ENCODE measurements at regions not wholly inside any gene's neighbourhood (a gene's known extent, or its start where the extent isn't known, plus 50 kb on each side); places are given as distances from the start of the nearest gene placed in this dataset.

DNA sequence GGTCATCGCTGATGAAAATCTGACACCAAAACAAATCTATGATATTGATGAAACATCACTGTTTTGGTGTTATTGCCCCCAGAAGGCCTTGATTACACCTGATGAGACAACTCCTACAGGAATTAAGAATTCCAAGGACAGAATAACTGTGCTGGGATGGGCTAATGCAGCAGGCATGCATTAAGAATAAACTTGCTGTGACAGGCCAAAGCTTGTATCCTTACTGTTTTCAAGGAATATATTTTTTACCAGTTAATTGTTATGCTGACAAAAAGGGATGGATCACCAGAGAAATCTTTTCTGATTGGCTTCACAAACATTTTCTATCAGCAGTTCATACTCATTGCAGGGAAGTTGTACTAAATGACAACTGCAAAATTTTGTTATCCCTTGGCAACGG is 278.2 kb downstream of the IKZF2 start:
- TF ChIP-seq CTCF (IDR thresholded peaks at IDR 0.05; ENCODE audit: borderline replicate concordance, insufficient read depth, low read depth, low read length) = no peak
- no peak overlapping the region for H3K4me3 ChIP-seq (ENCODE audit: low read depth, low read length)

DNA sequence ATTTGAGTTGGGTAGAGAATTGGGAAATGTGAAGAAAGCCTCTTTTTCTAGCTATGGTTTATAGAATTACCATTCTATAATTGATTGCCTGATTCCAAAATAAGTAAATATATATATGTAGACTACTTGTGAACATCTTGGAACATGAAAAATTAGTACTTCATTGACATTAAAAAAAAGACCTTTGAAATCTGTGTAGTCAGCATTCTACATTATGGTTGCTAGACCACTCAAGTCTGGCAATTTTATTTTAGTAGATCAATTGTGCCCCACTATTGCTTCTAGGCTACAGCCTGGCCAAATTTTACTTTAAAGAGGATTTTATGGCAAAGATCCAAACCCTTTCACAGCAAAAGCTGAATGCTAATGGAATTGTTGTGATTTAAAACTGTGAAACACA is 279.8 kb downstream of the IKZF2 start:
- no peak overlapping the region for H3K4me3 ChIP-seq (ENCODE audit: low read depth, low read length)
- TF ChIP-seq CTCF (IDR thresholded peaks at IDR 0.05; ENCODE audit: borderline replicate concordance, insufficient read depth, low read depth, low read length) = no peak

- no peak for TF ChIP-seq CTCF (IDR thresholded peaks at IDR 0.05; ENCODE audit: borderline replicate concordance, insufficient read depth, low read depth, low read length)
- H3K4me3 ChIP-seq (ENCODE audit: low read depth, low read length) = no peak overlapping the region
Observed at GRCh38 chr2:212864186-212864585, 287.2 kb downstream of the IKZF2 start.

GRCh38 chr2:212863185-212863588 is 288.2 kb downstream of the IKZF2 start:
- no peak overlapping the region for H3K4me3 ChIP-seq (ENCODE audit: low read depth, low read length)
- TF ChIP-seq CTCF (IDR thresholded peaks at IDR 0.05; ENCODE audit: borderline replicate concordance, insufficient read depth, low read depth, low read length) = peak; percentile 62; the same call in 1 of the 2 replicates

DNA sequence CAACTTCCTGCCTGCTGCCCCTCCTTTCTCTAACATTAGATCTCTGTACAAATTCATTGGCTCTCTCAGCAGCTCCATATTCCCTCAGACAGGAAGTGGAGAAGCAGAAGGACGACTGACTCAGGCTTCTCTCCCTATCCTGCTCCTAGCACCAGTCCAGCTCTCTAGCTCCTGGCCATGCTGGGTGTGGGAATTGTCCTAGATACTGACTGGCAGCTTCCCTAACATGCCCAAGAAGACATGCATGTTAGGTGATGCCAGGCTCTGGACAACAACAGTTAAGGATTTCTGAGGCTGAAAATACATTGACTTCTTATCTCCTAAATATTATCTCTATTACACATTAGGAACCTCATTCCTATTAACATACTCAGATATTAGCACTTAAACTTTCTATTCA is 292.9 kb downstream of the IKZF2 start:
- TF ChIP-seq CTCF (IDR thresholded peaks at IDR 0.05; ENCODE audit: borderline replicate concordance, insufficient read depth, low read depth, low read length) = no peak
- no peak overlapping the region for H3K4me3 ChIP-seq (ENCODE audit: low read depth, low read length)

DNA sequence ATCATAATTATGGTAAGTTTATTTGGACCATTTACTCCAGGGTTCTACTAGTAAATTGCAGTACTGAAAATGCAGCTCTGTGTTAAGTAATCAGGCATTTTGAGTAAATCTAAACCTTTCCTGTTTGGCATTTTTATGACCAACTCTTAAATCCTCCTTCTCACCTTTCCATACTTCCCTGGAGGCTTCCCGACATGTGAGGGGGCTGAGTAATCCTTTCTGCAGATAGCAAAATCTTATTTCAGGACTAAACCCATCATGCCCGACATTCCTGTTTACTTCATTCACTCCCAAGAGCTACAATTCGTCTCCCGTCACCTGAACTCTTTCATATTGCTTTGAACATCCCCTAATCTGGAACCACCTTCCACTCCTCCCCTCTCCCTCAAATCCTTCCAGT is 296.6 kb downstream of the IKZF2 start:
- no peak for TF ChIP-seq CTCF (IDR thresholded peaks at IDR 0.05; ENCODE audit: borderline replicate concordance, insufficient read depth, low read depth, low read length)
- H3K4me3 ChIP-seq (ENCODE audit: low read depth, low read length) = no peak overlapping the region

GRCh38 chr2:212854116-212854515 is 297.3 kb downstream of the IKZF2 start:
- no peak for TF ChIP-seq CTCF (IDR thresholded peaks at IDR 0.05; ENCODE audit: borderline replicate concordance, insufficient read depth, low read depth, low read length)
- no peak overlapping the region for H3K4me3 ChIP-seq (ENCODE audit: low read depth, low read length)
